Activated naive CD8-positive, alpha-beta T cell (primary cell): ENCODE measurements at regions not wholly inside any gene's neighbourhood (a gene's known extent, or its start where the extent isn't known, plus 50 kb on each side); places are given as distances from the start of the nearest gene placed in this dataset.
A peak's percentile ranks its signal among the peaks of the same experiment; 100 is the strongest.

Source experiments
- H3K27ac Mint-ChIP-seq: one replicate; pipeline ENCODE4 v1.8.0; 2021; ENCODE audit warnings: mixed read lengths
- H3K27me3 Mint-ChIP-seq: one replicate; pipeline ENCODE4 v1.8.0; 2021; ENCODE audit warnings: mixed read lengths
- H3K36me3 Mint-ChIP-seq: one replicate; pipeline ENCODE4 v1.8.0; 2021; ENCODE audit warnings: mixed read lengths
- H3K4me1 Mint-ChIP-seq: one replicate; pipeline ENCODE4 v1.8.0; 2021; ENCODE audit warnings: low read depth, mixed read lengths
- H3K4me3 Mint-ChIP-seq: one replicate; pipeline ENCODE4 v1.8.0; 2021; ENCODE audit warnings: mild to moderate bottlenecking, mixed read lengths
- H3K9me3 Mint-ChIP-seq: one replicate; pipeline ENCODE4 v1.8.0; 2021; ENCODE audit warnings: low read depth, mixed read lengths

- H3K4me1 Mint-ChIP-seq = peaks cover 1% of the 10 kb centered on the region
- no peaks in the 10 kb centered on the region for H3K36me3 Mint-ChIP-seq
- no peak overlapping the region for H3K4me3 Mint-ChIP-seq
- H3K9me3 Mint-ChIP-seq = no peaks in the 10 kb centered on the region
- no peak overlapping the region for H3K27ac Mint-ChIP-seq
- H3K27me3 Mint-ChIP-seq = no peaks in the 10 kb centered on the region
These were observed 142.5 kb upstream of the C14orf180 start for GRCh38 chr14:104436741-104437701.

GRCh38 chr14:104437703-104438102 lies 141.9 kb upstream of the C14orf180 start:
- H3K27ac Mint-ChIP-seq = no peak overlapping the region
- H3K9me3 Mint-ChIP-seq = no peaks in the 10 kb centered on the region
- no peaks in the 10 kb centered on the region for H3K27me3 Mint-ChIP-seq
- no peak overlapping the region for H3K4me3 Mint-ChIP-seq
- peaks cover 1% of the 10 kb centered on the region for H3K4me1 Mint-ChIP-seq
- H3K36me3 Mint-ChIP-seq = no peaks in the 10 kb centered on the region

GRCh38 chr14:104438166-104438887 lies 141.2 kb upstream of the C14orf180 start:
- no peaks in the 10 kb centered on the region for H3K9me3 Mint-ChIP-seq

GRCh38 chr14:104439625-104440024 lies 139.9 kb upstream of the C14orf180 start:
- Mint-ChIP-seq H3K36me3 (no peaks in the 10 kb centered on the region), H3K4me1 (peaks cover 1% of the 10 kb centered on the region)

More at GRCh38 chr14:104438166-104438887, 141.2 kb upstream of the C14orf180 start:
- Mint-ChIP-seq H3K4me1 (peaks cover 1% of the 10 kb centered on the region), H3K36me3 (no peaks in the 10 kb centered on the region), H3K4me3 (no peak overlapping the region), H3K27ac (no peak overlapping the region), H3K27me3 (no peaks in the 10 kb centered on the region)

GRCh38 chr14:104440297-104440956 lies 139.1 kb upstream of the C14orf180 start:
- H3K27ac Mint-ChIP-seq = no peak overlapping the region
- no peaks in the 10 kb centered on the region for H3K9me3 Mint-ChIP-seq
- peaks cover 1% of the 10 kb centered on the region for H3K4me1 Mint-ChIP-seq
- no peaks in the 10 kb centered on the region for H3K36me3 Mint-ChIP-seq
- no peaks in the 10 kb centered on the region for H3K27me3 Mint-ChIP-seq
- H3K4me3 Mint-ChIP-seq = no peak overlapping the region

More at GRCh38 chr14:104439625-104440024, 139.9 kb upstream of the C14orf180 start:
- H3K4me3 Mint-ChIP-seq = no peak overlapping the region
- H3K27ac Mint-ChIP-seq = no peak overlapping the region
- H3K27me3 Mint-ChIP-seq = no peaks in the 10 kb centered on the region
- no peaks in the 10 kb centered on the region for H3K9me3 Mint-ChIP-seq

- H3K27ac Mint-ChIP-seq = no peak overlapping the region
- H3K9me3 Mint-ChIP-seq = no peaks in the 10 kb centered on the region
- H3K4me1 Mint-ChIP-seq = peaks cover under 1% of the 10 kb centered on the region
These were observed 138.1 kb upstream of the C14orf180 start for GRCh38 chr14:104441275-104442106.

GRCh38 chr14:104442107-104442551 lies 137.4 kb upstream of the C14orf180 start:
- no peaks in the 10 kb centered on the region for H3K9me3 Mint-ChIP-seq
- no peak overlapping the region for H3K27ac Mint-ChIP-seq
- H3K4me3 Mint-ChIP-seq = no peak overlapping the region

More at GRCh38 chr14:104441275-104442106, 138.1 kb upstream of the C14orf180 start:
- Mint-ChIP-seq H3K4me3 (no peak overlapping the region), H3K36me3 (no peaks in the 10 kb centered on the region), H3K27me3 (no peaks in the 10 kb centered on the region)

GRCh38 chr14:104442631-104443390 lies 136.8 kb upstream of the C14orf180 start:
- Mint-ChIP-seq H3K4me1 (no peaks in the 10 kb centered on the region), H3K9me3 (no peaks in the 10 kb centered on the region), H3K36me3 (peaks cover 1% of the 10 kb centered on the region), H3K27me3 (peaks cover 4% of the 10 kb centered on the region), H3K4me3 (no peak overlapping the region), H3K27ac (peak overlapping the region; percentile 28)

More at GRCh38 chr14:104442107-104442551, 137.4 kb upstream of the C14orf180 start:
- Mint-ChIP-seq H3K36me3 (no peaks in the 10 kb centered on the region), H3K27me3 (no peaks in the 10 kb centered on the region), H3K4me1 (no peaks in the 10 kb centered on the region)

GRCh38 chr14:104443391-104444158 lies 136.0 kb upstream of the C14orf180 start:
- Mint-ChIP-seq H3K9me3 (peaks cover 3% of the 10 kb centered on the region), H3K4me1 (no peaks in the 10 kb centered on the region), H3K27me3 (peaks cover 10% of the 10 kb centered on the region), H3K36me3 (peaks cover 4% of the 10 kb centered on the region), H3K4me3 (no peak overlapping the region), H3K27ac (no peak overlapping the region)

- peaks cover 4% of the 10 kb centered on the region for H3K36me3 Mint-ChIP-seq
- H3K27me3 Mint-ChIP-seq = peaks cover 12% of the 10 kb centered on the region
- no peak overlapping the region for H3K4me3 Mint-ChIP-seq
- no peaks in the 10 kb centered on the region for H3K4me1 Mint-ChIP-seq
- H3K9me3 Mint-ChIP-seq = peaks cover 7% of the 10 kb centered on the region
- H3K27ac Mint-ChIP-seq = peak overlapping the region; percentile 22
These were observed 135.2 kb upstream of the C14orf180 start for GRCh38 chr14:104444159-104445030.

- Mint-ChIP-seq H3K27me3 (peaks cover 12% of the 10 kb centered on the region), H3K36me3 (peaks cover 4% of the 10 kb centered on the region), H3K4me3 (no peak overlapping the region), H3K27ac (no peak overlapping the region), H3K4me1 (no peaks in the 10 kb centered on the region), H3K9me3 (peaks cover 7% of the 10 kb centered on the region)
These were observed 134.5 kb upstream of the C14orf180 start for GRCh38 chr14:104445086-104445485.

GRCh38 chr14:104445832-104446381 lies 133.7 kb upstream of the C14orf180 start:
- peaks cover 4% of the 10 kb centered on the region for H3K36me3 Mint-ChIP-seq
- no peaks in the 10 kb centered on the region for H3K4me1 Mint-ChIP-seq
- no peak overlapping the region for H3K4me3 Mint-ChIP-seq
- peaks cover 12% of the 10 kb centered on the region for H3K27me3 Mint-ChIP-seq
- peaks cover 7% of the 10 kb centered on the region for H3K9me3 Mint-ChIP-seq
- H3K27ac Mint-ChIP-seq = no peak overlapping the region
